IMR-90 (cell line): ENCODE measurements at regions not wholly inside any gene's neighbourhood (a gene's known extent, or its start where the extent isn't known, plus 50 kb on each side); places are given as distances from the start of the nearest gene placed in this dataset.
A peak's percentile ranks its signal among the peaks of the same experiment; 100 is the strongest.

Source experiments
- ATAC-seq: fragments of 200-7000 bp; cut with Tn5 transposase; 2 replicates; pipeline ENCODE4 v1.9.1; 2020; ENCODE audit warnings: low read depth, mild to moderate bottlenecking, moderate library complexity
- BruUV-seq: library from RNA; stranded (reverse); fragments of 400-500 nt; replicated peaks from 2 replicates; lab custom pipeline; 2021; lab: Mats Ljungman, UMichigan
- CTCF ChIA-PET: fragments of 300-600 bp; formaldehyde crosslinking; extraction: SDS; loops from one replicate; lab custom pipeline; 2021; ENCODE audit warnings: antibody characterized with exemption; lab: Yijun Ruan, JAX
- POLR2A ChIA-PET: fragments of 300-600 bp; sonication (Branson Sonifier 250); formaldehyde crosslinking; loops from one replicate; lab custom pipeline; 2022; ENCODE audit warnings: antibody characterized with exemption; ENCODE audit not compliant: unreplicated experiment; lab: Charles Lee
- DNase-seq: peaks from one replicate; pipeline ENCODE4 v3.0.0; 2013
- H2AFZ ChIP-seq: replicated peaks from 2 replicates; pipeline ENCODE3; 2013; ENCODE audit warnings: low read length, mild to moderate bottlenecking; ENCODE audit not compliant: poor library complexity
- H2AK5ac ChIP-seq: 2 replicates; pipeline ENCODE4 v1.6.1; 2013; ENCODE audit warnings: low read depth, low read length, inconsistent platforms
- H2AK9ac ChIP-seq: replicated peaks from 2 replicates; pipeline ENCODE3; 2013; ENCODE audit warnings: mild to moderate bottlenecking, low read depth, low read length, moderate library complexity; ENCODE audit not compliant: poor library complexity
- H2BK120ac ChIP-seq: 2 replicates; pipeline ENCODE4 v1.6.1; 2013; ENCODE audit warnings: low read depth, low read length, inconsistent platforms
- H2BK15ac ChIP-seq: 3 replicates; pipeline ENCODE4 v1.6.1; 2013; ENCODE audit warnings: low read depth, low read length, inconsistent platforms
- H2BK20ac ChIP-seq: 2 replicates; pipeline ENCODE4 v1.6.1; 2013; ENCODE audit warnings: low read depth, mild to moderate bottlenecking, inconsistent platforms, low read length, moderate library complexity
- H2BK5ac ChIP-seq: 2 replicates; pipeline ENCODE4 v1.6.1; 2013; ENCODE audit warnings: mild to moderate bottlenecking, low read depth, low read length, inconsistent platforms; ENCODE audit not compliant: poor library complexity, severe bottlenecking
- H3K14ac ChIP-seq: replicated peaks from 2 replicates; pipeline ENCODE4 v1.6.1; 2013; ENCODE audit warnings: low read depth, low read length, inconsistent platforms
- H3K18ac ChIP-seq: 2 replicates; pipeline ENCODE4 v1.6.1; 2013; ENCODE audit warnings: low read depth, low read length, control low read depth
- H3K23ac ChIP-seq: 2 replicates; pipeline ENCODE4 v1.6.1; 2013; ENCODE audit warnings: low read depth, low read length, inconsistent platforms
- H3K27ac ChIP-seq: 2 replicates; pipeline ENCODE4 v1.5.1; 2013; ENCODE audit warnings: mild to moderate bottlenecking, control low read depth, low read length; ENCODE audit not compliant: insufficient read depth
- H3K27me3 ChIP-seq: 2 replicates; pipeline ENCODE4 v1.6.1; 2013; ENCODE audit warnings: low read length; ENCODE audit not compliant: control insufficient read depth, insufficient read depth
- H3K36me3 ChIP-seq: 2 replicates; pipeline ENCODE4 v1.6.1; 2013; ENCODE audit warnings: low read length, mixed read lengths; ENCODE audit not compliant: control insufficient read depth, insufficient read depth
- H3K4ac ChIP-seq: 2 replicates; pipeline ENCODE4 v1.6.1; 2013; ENCODE audit warnings: low read depth, low read length, inconsistent platforms
- H3K4me1 ChIP-seq: 2 replicates; pipeline ENCODE4 v1.6.1; 2013; ENCODE audit warnings: low read length, mixed read lengths; ENCODE audit not compliant: control insufficient read depth, insufficient read depth
- H3K4me2 ChIP-seq: 2 replicates; pipeline ENCODE4 v1.6.1; 2013; ENCODE audit warnings: low read depth, mild to moderate bottlenecking, control low read depth, low read length, moderate library complexity
- H3K4me3 ChIP-seq: 2 replicates; pipeline ENCODE4 v1.5.1; 2013; ENCODE audit warnings: low read depth, mild to moderate bottlenecking, control low read depth, low read length, moderate library complexity; ENCODE audit not compliant: insufficient read depth
- H3K56ac ChIP-seq: 2 replicates; pipeline ENCODE4 v1.6.1; 2013; ENCODE audit warnings: low read length, inconsistent platforms; ENCODE audit not compliant: insufficient read depth; ENCODE audit errors: extremely low read depth
- H3K79me1 ChIP-seq, 2 experiments: 2 replicates each; pipeline ENCODE4 v1.6.1; 2013; ENCODE audit warnings: low read length in 2 of 2, inconsistent platforms in 1 of 2, low read depth in 1 of 2
- H3K9ac ChIP-seq: 2 replicates; pipeline ENCODE4 v1.6.1; 2013; ENCODE audit warnings: low read depth, low read length, control low read depth
- H3K9me1 ChIP-seq: 2 replicates; pipeline ENCODE4 v1.6.1; 2013; ENCODE audit warnings: low read length, inconsistent platforms; ENCODE audit not compliant: insufficient read depth
- H3K9me3 ChIP-seq: 2 replicates; pipeline ENCODE4 v1.6.1; 2013; ENCODE audit warnings: low read length; ENCODE audit not compliant: control insufficient read depth, insufficient read depth
- H4K20me1 ChIP-seq: 2 replicates; pipeline ENCODE4 v1.6.1; 2013; ENCODE audit warnings: low read length, inconsistent platforms; ENCODE audit not compliant: insufficient read depth
- H4K5ac ChIP-seq: 2 replicates; pipeline ENCODE4 v1.6.1; 2013; ENCODE audit warnings: mild to moderate bottlenecking, low read depth, low read length, control low read depth
- H4K8ac ChIP-seq, 2 experiments: 2 replicates each; pipeline ENCODE4 v1.6.1; 2013; ENCODE audit warnings: low read depth in 2 of 2, low read length in 2 of 2, control low read depth in 1 of 2, inconsistent platforms in 1 of 2
- H4K91ac ChIP-seq: 2 replicates; pipeline ENCODE4 v1.6.1; 2013; ENCODE audit warnings: low read depth, low read length, inconsistent platforms; ENCODE audit not compliant: insufficient read depth
- BHLHE40 ChIP-seq: fragments of 150-350 bp; IDR thresholded peaks from 2 replicates; pipeline ENCODE4 v1.6.1; 2016; ENCODE audit warnings: mild to moderate bottlenecking, low read depth, low read length
- MAFK ChIP-seq: IDR thresholded peaks from 2 replicates; pipeline ENCODE4 v1.6.1; 2012; ENCODE audit warnings: low read depth, low read length, improper control_type of control experiment
- RFX5 ChIP-seq: IDR thresholded peaks from 2 replicates; pipeline ENCODE4 v1.8.0; 2012; ENCODE audit warnings: low read depth, mild to moderate bottlenecking, low read length, moderate library complexity
- USF2 ChIP-seq: fragments of 150-350 bp; IDR thresholded peaks from 2 replicates; pipeline ENCODE4 v1.6.1; 2017; ENCODE audit warnings: mild to moderate bottlenecking, antibody characterized with exemption, low read length, low read depth
- WGBS, 2 experiments: methylation state at CpG; one replicate each; pipeline versions ENCODE4 v1.1.5 to v1.1.7; 2013; ENCODE audit warnings: missing lambda C conversion rate in 2 of 2; ENCODE audit not compliant: insufficient read length in 1 of 2; ENCODE audit errors: extremely low coverage in 2 of 2; 5-methylcytosine and 5-hydroxymethylcytosine counted together
- dilution Hi-C: fragments of 300-500 bp; cut with HindIII; formaldehyde crosslinking; loops from one replicate; pipeline ENCODE4 v1.14.3; 2018; ENCODE audit warnings: low sequenced_read_pairs; ENCODE audit not compliant: unreplicated experiment
- in situ Hi-C: fragments of 300-500 bp; cut with MboI; formaldehyde crosslinking; loops from 3 replicates; pipeline ENCODE4 v1.14.3; 2019; ENCODE audit warnings: low sequenced_read_pairs, inconsistent platforms, mixed read lengths
- intact Hi-C: fragments of 100-400 bp; cut with micrococcal nuclease; formaldehyde crosslinking; loops from 2 replicates; pipeline ENCODE4 v1.10.0; 2022

- TF ChIP-seq RFX5 (no peak), BHLHE40 (no peak), MAFK (peak; percentile 76), USF2 (no peak)
- no peak overlapping the region for H2AK9ac ChIP-seq
- H3K9ac ChIP-seq = no peak overlapping the region
- H3K23ac ChIP-seq = no peak overlapping the region
- DNase-seq (peak; percentile 67), ATAC-seq (peak; percentile 64)
- H4K5ac ChIP-seq = no peak overlapping the region; the same call in 1 of the 2 replicates
- H2AFZ ChIP-seq = peak overlapping the region; percentile 58
- WGBS, 2 experiments = no CpG with 5 or more reads among the region's 1 CpG
- peak overlapping the region in 1 of 2 experiments; percentile 69; a peak in 1 of 4 replicates for H4K8ac ChIP-seq
- H3K27ac ChIP-seq = no peak overlapping the region
- H3K36me3 ChIP-seq = no peaks in the 10 kb centered on the region
- CTCF ChIA-PET = interaction anchor here (0.6 kb wide), 2 partner anchors 23 to 451 kb away, joined by 3 read pairs; no protein-coding TSS in a partner anchor
- peak overlapping the region; percentile 5 for H2BK20ac ChIP-seq
- POLR2A ChIA-PET = no interaction called here
- dilution Hi-C loops (no loop called here), intact Hi-C loops (loop anchor here (5.0 kb wide), 1 partner anchor 819 kb away; no protein-coding TSS in a partner anchor), in situ Hi-C loops (no loop called here)
- no peak overlapping the region; the same call in 1 of the 2 replicates for H3K14ac ChIP-seq
- no peak overlapping the region for H3K4me2 ChIP-seq
- peak overlapping the region; percentile 57; the same call in 1 of the 2 replicates for H3K18ac ChIP-seq
- H4K20me1 ChIP-seq = no peaks in the 10 kb centered on the region
- H3K9me1 ChIP-seq = no peaks in the 10 kb centered on the region; the same call in 1 of the 2 replicates
- peak overlapping the region; percentile 7; the same call in 1 of the 2 replicates for H4K91ac ChIP-seq
- H3K27me3 ChIP-seq = no peaks in the 10 kb centered on the region
- H3K4ac ChIP-seq = peak overlapping the region; percentile 40; the same call in 1 of the 2 replicates
- no TSS peak for BruUV-seq
- peak overlapping the region; percentile 76; the same call in 1 of the 3 replicates for H2BK15ac ChIP-seq
- H3K4me1 ChIP-seq = peaks cover 7% of the 10 kb centered on the region
- peak overlapping the region; percentile 4 for H2BK5ac ChIP-seq
- H3K56ac ChIP-seq = no peak overlapping the region
- H3K79me1 ChIP-seq = no peaks in the 10 kb centered on the region
- H3K9me3 ChIP-seq = no peaks in the 10 kb centered on the region
- no peak overlapping the region for H3K4me3 ChIP-seq
- peak overlapping the region; percentile 74 for H2BK120ac ChIP-seq
- no peak overlapping the region for H2AK5ac ChIP-seq
Measured at GRCh38 chr2:220556658-220557057, 929.2 kb downstream of the SLC4A3 start.
